ENCODE measurements at regions not wholly inside any gene's neighbourhood (a gene's known extent, or its start where the extent isn't known, plus 50 kb on each side); places are given as distances from the start of the nearest gene placed in this dataset.
A peak's percentile ranks its signal among the peaks of the same experiment; 100 is the strongest.

DNA sequence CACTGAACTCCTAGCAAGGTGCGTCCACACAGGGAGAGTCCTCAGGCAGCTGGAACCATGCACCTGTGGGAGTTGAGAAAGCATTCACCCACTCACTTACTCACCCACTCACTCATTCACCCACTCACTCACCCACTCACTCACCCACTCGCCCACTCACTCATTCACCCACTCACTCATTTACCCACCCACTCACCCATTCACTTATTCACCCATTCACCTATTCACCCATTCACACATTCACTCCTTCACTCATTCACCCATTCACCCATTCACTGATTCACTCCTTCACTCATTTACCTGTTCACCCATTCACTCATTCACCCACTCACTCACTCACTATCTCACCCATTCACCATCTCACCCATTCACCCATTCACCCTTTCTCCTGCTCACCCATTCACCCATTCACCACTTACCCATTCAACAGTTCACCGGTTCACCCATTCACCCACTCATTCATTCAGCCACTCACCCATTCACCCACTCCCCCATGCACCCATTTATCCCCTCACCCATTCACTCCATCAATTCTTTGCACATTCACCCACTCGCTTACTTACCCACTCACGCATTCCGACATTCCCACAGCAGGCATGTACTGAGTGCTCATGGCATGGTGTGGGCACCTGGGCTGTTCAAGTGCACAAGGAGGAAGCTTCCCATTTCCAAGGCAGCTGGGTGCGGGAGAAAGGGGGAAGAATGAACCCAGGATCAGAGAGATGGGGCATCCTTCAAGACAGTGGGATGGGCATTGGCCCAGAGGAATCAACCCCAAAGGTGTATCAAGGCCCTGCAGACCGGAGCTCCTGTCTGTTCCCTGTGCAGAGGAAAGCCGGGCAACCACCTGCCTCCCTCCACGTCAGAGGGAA is 135.2 kb upstream of the C14orf180 start:
- DNase-seq: no peak

DNA sequence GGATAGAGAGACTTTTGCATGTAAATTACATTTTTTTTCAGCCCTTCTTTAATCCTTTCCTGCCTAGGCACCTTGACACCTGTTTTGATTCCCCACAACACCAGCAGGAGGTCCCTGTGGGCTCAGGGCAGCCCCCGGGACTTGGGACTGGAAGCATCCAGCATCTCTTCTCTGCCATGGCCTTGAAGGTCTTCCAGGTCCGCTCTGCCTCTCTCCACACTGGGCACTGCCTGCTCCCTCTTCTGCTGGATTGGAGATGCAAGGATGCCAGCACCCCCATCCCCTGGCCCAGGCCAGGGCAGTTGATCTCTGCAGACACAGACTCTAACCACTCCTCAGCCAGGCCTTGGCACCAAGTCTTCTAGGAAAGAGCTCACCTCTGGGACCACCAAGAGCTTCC is 134.5 kb upstream of the C14orf180 start:
- no peak for DNase-seq

DNA sequence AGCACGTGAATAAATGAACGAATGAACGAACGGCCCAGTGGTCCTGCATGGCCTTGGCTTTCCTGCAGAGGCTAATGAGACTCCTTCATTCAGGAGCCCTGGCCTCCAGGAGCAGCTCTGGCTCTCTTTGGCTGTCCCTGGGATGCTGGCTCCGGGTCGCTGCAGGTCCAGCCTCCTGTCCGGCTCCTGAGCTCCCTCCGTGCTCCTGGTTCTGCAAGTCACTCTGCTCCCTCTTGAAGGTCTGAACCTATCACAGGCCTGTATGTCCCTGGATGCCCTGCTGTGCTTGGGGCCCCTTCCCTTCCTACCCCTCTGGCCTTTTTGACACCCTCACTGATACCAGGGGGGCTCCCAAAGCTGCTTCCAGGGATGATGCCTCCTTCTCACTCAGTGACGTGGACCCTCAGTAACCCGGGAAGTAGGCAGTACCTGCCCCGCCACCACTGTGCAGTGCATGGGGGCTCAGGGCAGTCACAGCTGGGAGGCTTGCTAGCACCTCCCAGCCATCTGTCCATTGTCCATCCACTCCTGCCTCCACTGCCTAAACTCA is 133.7 kb upstream of the C14orf180 start:
- no peak for DNase-seq

DNA sequence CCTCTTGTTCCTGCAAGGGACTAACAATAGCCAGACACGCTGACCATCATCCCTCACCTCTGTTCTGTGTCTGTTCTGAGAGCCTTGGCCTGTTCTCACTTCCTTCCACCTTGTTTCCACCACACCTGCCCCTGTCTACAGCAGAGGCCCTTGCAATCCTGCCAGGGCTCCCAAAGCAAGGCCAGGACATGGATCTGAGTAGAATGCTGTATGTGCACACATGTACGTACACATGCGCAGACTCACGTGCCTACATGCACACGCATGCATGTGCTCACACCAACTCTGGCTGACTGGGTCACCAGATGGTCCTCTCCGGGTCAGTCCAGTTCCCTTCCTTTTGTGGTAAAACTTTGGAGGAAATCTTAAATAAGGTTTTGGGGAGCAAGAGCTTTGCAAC is 133.0 kb upstream of the C14orf180 start:
- no peak for DNase-seq

DNA sequence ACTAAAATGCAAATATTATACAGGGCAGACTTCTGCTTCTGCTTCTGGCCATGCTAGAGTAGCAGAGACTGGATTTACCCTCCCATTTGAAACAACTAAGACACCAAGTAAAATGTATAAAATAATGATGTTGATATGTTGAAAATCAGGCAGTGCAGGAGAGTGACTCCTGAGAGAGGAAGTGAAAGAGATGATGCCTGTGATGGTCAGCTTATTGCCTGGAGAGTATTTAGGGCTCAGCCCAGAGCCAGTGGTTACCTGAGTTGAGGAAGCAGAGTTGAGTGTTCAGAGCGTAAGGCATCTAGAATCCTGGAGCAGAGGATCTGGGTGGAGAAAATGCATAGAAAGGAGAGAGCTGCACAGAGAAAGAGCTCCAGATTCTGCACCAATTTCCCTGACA is 131.8 kb upstream of the C14orf180 start:
- no peak for DNase-seq

DNA sequence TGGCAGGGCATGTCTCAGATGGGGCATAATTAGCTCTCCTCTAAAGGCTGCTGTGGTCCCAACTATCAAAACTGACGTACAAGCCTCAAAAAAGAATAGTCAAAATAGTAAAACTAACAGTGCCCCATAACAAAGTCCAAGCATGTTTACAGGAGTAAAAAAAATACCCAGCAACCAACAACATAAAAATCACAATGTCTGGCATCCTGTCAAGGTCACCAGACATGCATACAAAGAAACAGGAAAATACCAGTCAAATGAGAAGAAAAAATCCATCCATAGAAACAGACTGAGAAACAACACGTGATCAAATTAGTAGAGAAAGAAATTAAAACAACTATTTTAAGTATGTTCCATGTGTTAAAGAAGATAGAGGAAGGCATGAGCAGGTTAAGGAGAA is 131.2 kb upstream of the C14orf180 start:
- DNase-seq: no peak

DNA sequence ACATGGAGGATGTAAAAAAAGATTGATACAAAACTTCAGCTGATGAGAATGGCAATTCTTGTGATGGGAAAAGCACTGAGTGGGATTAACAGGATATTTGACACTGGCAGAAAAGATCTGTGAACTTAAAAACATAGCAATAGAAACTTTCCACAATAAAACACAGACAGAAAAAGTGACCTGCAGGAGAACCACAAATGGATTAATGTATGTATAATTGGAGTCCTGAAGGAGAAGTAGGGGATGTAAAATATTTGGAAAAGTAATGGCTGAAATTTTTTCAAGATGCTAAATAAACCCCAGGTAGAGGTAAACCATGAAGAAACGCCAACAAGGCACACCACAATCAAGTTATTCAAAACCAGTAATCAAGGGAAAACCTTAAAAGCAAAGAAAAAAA is 130.8 kb upstream of the C14orf180 start:
- no peak for DNase-seq

- no peak for DNase-seq
Measured at GRCh38 chr14:104450811-104451401, 128.7 kb upstream of the C14orf180 start.

- DNase-seq: no peak
Measured at GRCh38 chr14:104451474-104451873, 128.1 kb upstream of the C14orf180 start.

- no peak for DNase-seq
Measured at GRCh38 chr14:104458845-104459244, 120.7 kb upstream of the C14orf180 start.

DNA sequence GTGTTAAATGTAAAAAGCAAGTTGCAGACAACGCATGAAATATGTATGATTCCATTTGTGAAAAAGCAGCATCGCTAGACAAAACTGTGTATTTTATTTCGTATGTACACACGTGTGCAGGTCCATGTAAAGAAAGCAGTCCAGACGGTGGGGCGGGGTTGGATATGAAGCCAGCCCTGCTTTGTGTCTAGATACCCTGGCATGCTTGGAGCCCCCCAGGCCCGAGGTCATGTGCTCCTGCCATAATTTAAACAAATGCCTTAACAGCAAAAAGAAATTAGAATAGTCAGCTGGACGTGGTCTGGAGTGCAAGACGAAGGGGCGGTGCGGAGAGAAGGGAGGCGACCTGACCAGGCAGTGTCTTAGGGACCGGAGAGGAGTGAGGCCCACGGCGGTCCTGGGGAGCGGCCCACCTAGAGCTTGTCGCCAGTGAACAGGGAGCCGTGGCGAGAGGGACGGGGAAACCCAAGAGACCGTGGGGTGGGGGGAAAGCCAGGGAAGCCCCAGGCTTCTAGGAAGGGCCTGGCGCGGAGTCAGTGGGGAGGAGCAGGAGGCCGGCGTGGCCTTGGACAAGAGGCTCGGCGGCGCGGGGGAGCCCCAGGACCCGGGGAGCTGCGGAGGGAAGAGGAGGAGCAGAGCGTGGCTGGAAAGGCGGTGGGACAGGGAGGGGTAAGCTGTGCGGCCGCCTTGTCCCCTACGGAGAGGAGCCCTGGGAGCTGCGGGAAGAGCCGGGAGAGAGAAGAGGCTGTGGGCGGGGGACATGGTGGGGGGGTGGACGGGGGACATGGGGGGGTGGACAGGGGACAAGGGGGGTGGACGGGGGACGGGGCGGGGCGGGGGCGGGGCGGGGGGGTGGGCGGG is 118.5 kb upstream of the C14orf180 start:
- no peak for DNase-seq

GRCh38 chr14:104461676-104462449 is 117.7 kb upstream of the C14orf180 start:
- DNase-seq: peak; percentile 17

DNA sequence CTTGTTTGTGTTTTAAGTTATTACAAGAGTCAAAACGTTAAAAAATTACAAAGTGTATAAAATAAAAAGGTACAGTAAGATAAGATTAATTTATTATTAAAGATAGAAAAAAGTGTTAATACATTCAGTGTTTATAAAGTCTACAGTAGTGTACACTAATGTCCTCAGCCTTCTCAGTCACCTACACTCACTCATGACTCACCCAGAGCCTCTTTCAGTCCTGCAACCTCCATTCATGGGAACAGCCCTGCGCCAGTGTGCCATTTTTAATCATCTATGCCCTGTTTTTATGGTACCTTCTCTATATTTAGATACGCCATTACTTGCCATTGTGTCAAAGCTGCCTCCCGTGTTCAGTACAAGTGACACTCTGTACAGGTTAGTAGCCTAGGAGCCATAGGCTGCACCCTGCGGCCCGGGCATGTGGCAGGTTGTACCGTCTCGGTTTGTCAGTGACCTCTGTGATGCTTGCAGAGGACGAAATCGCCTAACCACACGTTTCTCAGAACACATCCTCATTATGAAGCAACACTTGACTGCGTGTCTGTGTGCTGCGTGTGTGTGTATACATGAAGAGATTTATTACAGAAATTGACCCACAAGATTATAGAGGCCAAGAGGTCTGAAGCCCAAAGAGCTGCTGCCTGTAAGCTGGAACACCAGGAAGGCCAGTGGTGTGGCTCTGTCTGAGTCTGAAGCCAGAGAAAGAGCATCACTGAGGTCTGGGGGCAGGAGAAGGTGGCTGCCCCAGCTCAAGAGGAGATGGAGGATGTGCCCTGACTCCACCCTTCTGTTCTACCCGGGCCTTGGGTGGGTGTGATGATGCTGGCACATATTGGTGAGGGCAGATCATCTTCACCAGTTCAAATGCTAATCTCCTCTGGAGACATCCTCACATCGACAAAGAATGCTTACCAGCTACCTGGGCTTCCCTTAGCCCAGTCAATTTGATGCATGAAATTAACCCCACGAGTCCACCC is 116.6 kb upstream of the C14orf180 start:
- no peak for DNase-seq

DNA sequence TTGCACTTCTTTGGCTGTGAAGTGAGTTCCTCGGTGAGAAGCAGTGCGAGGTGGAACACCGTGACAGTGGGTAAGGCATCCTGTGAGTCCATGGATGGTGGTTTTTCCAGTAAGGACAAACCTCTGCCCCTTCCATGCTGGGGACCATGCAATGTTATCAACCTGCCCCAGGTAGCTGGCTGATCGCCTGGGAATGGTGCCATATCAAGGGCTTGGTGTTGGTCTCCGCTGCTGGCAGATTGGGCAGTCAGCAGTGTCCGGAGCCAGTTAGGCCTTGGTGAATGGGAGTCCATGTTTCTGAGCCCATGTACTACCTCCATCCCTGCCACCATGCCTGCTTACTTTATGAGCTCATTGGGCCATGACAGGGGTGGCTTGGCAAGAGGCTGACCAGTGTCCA is 114.7 kb upstream of the C14orf180 start:
- DNase-seq: no peak

DNA sequence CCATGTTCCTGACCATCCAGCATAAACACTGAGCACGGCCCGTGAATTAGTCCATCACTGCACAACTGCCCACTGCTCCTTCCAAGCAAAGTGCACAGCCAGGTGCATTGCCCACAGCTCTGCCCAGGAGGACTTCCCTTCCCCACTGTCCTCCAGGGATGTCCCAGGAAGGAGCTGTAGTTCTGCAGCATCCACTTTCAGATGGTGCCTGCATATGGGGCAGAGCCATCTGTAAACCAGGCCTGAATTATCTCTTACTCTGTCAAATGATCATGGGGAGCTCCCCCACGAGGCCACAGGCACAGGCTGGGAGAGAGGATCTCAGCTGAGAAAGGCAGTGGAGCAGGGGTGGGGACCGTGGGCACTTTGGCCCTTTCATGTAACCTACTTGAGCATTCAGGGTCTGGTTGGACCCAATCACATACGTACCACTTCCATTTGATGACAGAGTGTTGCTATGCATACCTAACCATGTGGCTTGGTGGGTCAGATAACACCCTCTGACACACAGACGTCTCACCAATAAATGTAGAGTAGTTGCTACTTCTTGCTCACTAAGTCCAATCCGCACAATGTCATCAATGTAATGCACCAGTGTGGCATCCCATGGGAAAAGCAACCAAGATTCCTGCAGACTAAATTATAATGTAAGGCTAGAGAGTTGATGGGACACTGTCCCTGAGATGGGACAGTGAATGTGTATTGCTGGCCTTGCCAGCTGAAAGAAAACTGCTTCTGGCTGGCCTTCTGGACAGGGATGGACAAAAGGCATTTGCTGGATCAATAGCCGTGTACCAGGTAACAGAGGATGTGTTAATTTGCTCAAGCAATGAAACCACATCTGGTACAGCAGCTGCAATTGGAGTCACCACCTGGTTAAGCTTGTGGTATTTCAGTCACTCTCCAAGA is 113.8 kb upstream of the C14orf180 start:
- no peak for DNase-seq

- DNase-seq: no peak
Measured at GRCh38 chr14:104467236-104467635, 112.3 kb upstream of the C14orf180 start.

DNA sequence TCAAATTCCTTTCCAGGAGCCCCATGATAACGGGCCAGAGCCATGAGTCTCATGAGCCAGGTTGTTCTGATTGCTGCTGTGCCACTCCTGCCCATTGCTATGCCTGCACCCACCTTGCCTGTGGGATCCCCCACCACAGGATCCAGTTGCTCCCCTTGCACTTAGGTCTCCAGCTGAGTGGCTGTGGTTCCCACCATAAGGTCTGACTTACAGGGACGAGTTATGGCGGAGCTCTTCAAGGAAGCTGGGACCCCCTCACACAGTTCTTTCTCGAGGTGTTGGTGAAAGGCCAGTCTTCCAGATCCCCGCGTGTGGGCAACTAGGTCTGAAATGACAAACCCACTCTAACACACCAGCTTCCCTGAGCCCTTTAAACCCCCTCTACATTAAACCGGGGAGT is 111.9 kb upstream of the C14orf180 start:
- DNase-seq: no peak

DNA sequence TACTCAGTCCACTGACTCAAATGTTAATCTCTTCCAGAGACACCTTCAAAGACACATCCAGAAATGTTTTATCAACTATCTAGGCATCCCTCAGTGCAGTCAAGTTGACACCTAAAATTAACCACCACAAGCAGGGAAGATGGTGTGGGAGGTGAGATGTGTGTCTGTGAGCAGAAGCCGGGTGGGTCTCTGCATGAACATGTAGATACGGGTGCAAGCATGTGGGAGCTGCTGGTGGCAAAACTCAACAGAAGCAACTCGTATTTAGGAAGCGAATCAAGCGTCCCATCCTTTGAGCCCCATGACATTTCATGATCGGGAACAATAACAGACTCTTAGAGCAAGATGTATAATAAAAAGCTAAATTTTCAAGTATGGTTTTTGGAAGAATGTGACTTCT is 110.0 kb upstream of the C14orf180 start:
- DNase-seq: no peak

DNA sequence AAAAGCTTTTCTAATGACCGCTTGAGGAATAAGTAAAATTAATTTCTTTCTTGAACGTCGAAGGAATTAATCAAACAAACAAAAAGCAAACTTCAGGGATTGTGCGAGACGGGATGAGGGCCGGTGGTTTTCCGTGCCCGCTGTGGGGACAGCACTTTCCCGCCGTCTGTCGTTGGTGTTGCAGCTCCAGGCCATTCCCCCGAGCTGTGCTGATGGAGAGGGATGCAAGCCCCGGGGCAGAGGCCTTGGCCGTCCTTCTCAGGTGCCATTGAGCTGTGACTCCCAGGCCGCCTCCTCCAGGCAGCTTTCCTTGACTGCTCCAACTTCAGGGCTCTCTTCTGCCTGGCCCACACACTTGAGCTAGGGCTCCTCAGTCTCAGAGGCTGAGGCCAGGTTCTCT is 109.0 kb upstream of the C14orf180 start:
- no peak for DNase-seq

DNA sequence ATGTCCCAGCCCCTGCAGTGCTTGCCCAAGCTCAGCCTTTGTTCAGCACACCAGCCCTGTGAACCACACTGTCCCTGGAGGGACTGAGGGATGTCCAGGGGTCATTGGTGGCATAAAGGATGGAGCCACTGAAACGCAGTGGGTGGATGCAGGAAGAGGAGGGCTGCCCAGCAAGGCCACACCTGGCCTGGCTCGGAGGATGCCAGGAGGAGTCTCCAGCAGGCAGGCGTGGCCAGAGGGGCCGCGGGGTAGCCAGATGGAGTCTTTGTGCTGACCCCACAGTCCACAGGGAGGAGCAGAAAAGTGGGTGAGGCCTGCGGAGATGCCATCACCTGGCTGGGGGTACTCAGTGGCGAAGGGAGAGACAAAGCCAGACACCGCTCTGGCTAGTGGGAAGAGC is 108.5 kb upstream of the C14orf180 start:
- DNase-seq: no peak

All from NCI-H1694 (cell line).